HL-60 (cell line): ENCODE measurements at regions not wholly inside any gene's neighbourhood (a gene's known extent, or its start where the extent isn't known, plus 50 kb on each side); places are given as distances from the start of the nearest gene placed in this dataset.

ENCODE experiments used
- DNase-seq, 2 experiments: peaks; one replicate each; pipeline ENCODE4 v3.0.0-alpha.2; 2010 to 2020; ENCODE audit warnings: low read depth in 1 of 2, low spot score in 1 of 2
- H3K27ac ChIP-seq: fragments of 250-450 bp; sonication (Bioruptor Pico); replicated peaks from 2 replicates; pipeline ENCODE4 v1.5.1; 2020; ENCODE audit warnings: mild to moderate bottlenecking, moderate library complexity
- H3K27me3 ChIP-seq: fragments of 250-450 bp; sonication (Bioruptor Pico); 2 replicates; pipeline ENCODE4 v1.5.1; 2021; ENCODE audit warnings: mild to moderate bottlenecking, moderate library complexity; ENCODE audit not compliant: insufficient read depth, poor library complexity, severe bottlenecking
- H3K4me3 ChIP-seq: replicated peaks from 2 replicates; pipeline ENCODE4 v1.5.1; 2011; ENCODE audit warnings: mild to moderate bottlenecking, control low read depth, low read length; ENCODE audit not compliant: insufficient read depth
- GABPA ChIP-seq: IDR thresholded peaks from 2 replicates; pipeline ENCODE4 v1.6.1; 2012; ENCODE audit warnings: low read depth
- POLR2AphosphoS5 ChIP-seq: IDR thresholded peaks from 2 replicates; pipeline ENCODE4 v1.6.1; 2012; ENCODE audit warnings: low read depth
- SPI1 ChIP-seq: IDR thresholded peaks from 2 replicates; pipeline ENCODE4 v1.6.1; 2012; ENCODE audit warnings: low read depth, mild to moderate bottlenecking, borderline replicate concordance
- TF ChIP-seq, protein P1 (sequence below): IDR thresholded peaks from 2 replicates; pipeline ENCODE4 v1.6.1; 2012; ENCODE audit warnings: low read depth; ENCODE audit not compliant: insufficient replicate concordance
- TF ChIP-seq, protein P2 (sequence below): IDR thresholded peaks from one replicate; pipeline ENCODE4 v1.5.1; 2011; ENCODE audit warnings: low read length, control low read depth, inconsistent platforms; ENCODE audit not compliant: insufficient read depth

- no peak for DNase-seq
- Histone ChIP-seq H3K27me3 (peaks cover 6% of the 10 kb centered on the region), H3K4me3 (no peak overlapping the region), H3K27ac (no peak overlapping the region)
- TF ChIP-seq, protein P1, sequence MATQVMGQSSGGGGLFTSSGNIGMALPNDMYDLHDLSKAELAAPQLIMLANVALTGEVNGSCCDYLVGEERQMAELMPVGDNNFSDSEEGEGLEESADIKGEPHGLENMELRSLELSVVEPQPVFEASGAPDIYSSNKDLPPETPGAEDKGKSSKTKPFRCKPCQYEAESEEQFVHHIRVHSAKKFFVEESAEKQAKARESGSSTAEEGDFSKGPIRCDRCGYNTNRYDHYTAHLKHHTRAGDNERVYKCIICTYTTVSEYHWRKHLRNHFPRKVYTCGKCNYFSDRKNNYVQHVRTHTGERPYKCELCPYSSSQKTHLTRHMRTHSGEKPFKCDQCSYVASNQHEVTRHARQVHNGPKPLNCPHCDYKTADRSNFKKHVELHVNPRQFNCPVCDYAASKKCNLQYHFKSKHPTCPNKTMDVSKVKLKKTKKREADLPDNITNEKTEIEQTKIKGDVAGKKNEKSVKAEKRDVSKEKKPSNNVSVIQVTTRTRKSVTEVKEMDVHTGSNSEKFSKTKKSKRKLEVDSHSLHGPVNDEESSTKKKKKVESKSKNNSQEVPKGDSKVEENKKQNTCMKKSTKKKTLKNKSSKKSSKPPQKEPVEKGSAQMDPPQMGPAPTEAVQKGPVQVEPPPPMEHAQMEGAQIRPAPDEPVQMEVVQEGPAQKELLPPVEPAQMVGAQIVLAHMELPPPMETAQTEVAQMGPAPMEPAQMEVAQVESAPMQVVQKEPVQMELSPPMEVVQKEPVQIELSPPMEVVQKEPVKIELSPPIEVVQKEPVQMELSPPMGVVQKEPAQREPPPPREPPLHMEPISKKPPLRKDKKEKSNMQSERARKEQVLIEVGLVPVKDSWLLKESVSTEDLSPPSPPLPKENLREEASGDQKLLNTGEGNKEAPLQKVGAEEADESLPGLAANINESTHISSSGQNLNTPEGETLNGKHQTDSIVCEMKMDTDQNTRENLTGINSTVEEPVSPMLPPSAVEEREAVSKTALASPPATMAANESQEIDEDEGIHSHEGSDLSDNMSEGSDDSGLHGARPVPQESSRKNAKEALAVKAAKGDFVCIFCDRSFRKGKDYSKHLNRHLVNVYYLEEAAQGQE: no peak
- TF ChIP-seq SPI1 (no peak), POLR2AphosphoS5 (no peak), GABPA (no peak)
- TF ChIP-seq, protein P2, sequence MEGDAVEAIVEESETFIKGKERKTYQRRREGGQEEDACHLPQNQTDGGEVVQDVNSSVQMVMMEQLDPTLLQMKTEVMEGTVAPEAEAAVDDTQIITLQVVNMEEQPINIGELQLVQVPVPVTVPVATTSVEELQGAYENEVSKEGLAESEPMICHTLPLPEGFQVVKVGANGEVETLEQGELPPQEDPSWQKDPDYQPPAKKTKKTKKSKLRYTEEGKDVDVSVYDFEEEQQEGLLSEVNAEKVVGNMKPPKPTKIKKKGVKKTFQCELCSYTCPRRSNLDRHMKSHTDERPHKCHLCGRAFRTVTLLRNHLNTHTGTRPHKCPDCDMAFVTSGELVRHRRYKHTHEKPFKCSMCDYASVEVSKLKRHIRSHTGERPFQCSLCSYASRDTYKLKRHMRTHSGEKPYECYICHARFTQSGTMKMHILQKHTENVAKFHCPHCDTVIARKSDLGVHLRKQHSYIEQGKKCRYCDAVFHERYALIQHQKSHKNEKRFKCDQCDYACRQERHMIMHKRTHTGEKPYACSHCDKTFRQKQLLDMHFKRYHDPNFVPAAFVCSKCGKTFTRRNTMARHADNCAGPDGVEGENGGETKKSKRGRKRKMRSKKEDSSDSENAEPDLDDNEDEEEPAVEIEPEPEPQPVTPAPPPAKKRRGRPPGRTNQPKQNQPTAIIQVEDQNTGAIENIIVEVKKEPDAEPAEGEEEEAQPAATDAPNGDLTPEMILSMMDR: no peak
Measured at GRCh38 chr18:74012954-74013630, 134.5 kb downstream of the FBXO15 start.

DNA sequence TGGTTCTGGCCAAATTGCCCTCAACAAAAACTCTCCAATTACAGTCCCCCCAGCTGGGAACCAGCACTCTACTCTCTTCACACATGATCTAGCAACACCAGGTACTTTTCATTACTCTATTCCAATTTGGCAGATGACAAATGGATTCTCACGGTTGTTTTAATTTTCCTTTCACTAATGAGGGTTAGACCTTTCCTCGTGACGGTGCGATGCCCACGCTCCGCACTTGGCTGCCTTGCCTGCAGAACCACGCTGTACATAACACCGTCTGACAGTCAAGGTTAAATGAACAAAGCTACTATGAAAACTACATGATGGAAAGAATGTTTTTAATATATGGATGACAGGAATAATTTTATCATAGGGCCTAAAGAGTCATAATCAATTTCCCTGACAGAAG, 141.5 kb downstream of the FBXO15 start:
- TF ChIP-seq POLR2AphosphoS5: no peak
- TF ChIP-seq GABPA: no peak
- TF ChIP-seq, protein P1: no peak
- no peak for TF ChIP-seq SPI1
- TF ChIP-seq, protein P2: no peak
- Histone ChIP-seq H3K27me3 (no peaks in the 10 kb centered on the region), H3K4me3 (no peak overlapping the region), H3K27ac (no peak overlapping the region)
- no peak for DNase-seq

DNA sequence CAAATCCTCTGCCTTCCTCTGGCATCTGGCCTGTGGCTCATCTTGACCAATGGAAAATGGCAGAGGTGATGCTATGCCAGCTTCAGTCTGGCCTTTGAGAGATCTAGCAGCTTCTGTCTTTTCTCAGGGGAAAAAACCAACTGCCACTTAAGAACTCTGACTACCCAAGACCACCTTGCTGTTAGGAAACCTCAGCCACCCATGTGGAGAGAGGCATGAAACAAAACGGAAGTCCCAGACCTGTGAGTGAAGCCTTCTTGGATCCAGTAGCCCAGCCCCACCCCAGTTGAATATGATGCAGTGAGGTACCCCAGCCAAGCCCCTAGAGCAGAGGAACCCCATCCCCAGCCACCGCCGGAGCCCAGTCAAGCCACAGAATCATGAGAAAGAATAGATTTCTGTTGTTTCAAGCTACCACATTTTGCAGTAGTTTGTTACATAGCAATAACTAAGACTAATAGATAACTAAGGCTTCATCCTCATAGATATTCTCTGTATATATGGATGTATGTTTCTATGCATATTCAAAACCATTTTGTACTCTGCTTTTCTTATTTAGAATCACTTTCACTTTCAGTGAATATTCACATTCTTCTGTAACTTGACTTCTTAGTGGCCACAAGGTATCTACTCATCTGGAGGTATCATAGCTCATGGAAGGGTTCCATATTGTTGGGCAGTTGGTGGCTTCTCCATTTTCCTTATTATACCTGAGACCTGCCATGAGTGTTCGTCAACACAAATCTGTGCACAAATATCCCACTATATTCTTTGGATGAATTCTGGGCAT, 142.1 kb downstream of the FBXO15 start:
- no peak overlapping the region for H3K27ac ChIP-seq
- H3K27me3 ChIP-seq: no peaks in the 10 kb centered on the region
- no peak overlapping the region for H3K4me3 ChIP-seq
- TF ChIP-seq, protein P2: no peak
- TF ChIP-seq GABPA (no peak), POLR2AphosphoS5 (no peak), SPI1 (no peak)
- TF ChIP-seq, protein P1: no peak
- no peak for DNase-seq
